H1 (cell line): ENCODE measurements at regions not wholly inside any gene's neighbourhood (a gene's known extent, or its start where the extent isn't known, plus 50 kb on each side); places are given as distances from the start of the nearest gene placed in this dataset.

Experiments used
- CTCF ChIA-PET: fragments of 300-600 bp; sonication (Branson Sonifier 250); formaldehyde crosslinking; loops from one replicate; lab custom pipeline; 2021; ENCODE audit not compliant: partially characterized antibody; lab: Charles Lee
- POLR2A ChIA-PET: fragments of 300-600 bp; sonication (Branson Sonifier 250); formaldehyde crosslinking; loops from one replicate; lab custom pipeline; 2021; ENCODE audit warnings: inconsistent platforms; ENCODE audit not compliant: partially characterized antibody; lab: Charles Lee
- DNase-seq, 2 experiments: peaks; one replicate each; pipeline versions ENCODE4 v3.0.0 to v3.0.0-alpha.2; 2010 to 2022; ENCODE audit warnings: low spot score in 2 of 2, low read depth in 1 of 2, mixed read lengths in 1 of 2
- FAIRE-seq: peaks from 2 replicates; lab custom pipeline; 2011; peaks lifted over from hg19 to GRCh38; lab: Jason Lieb, UNC
- H2AFZ ChIP-seq: 2 replicates; pipeline ENCODE4 v1.8.1; 2012; ENCODE audit warnings: low read length, inconsistent platforms
- H2AK5ac ChIP-seq: 2 replicates; pipeline ENCODE4 v1.6.1; 2013; ENCODE audit warnings: low read depth, low read length
- H2BK120ac ChIP-seq: replicated peaks from 2 replicates; pipeline ENCODE3; 2013; ENCODE audit warnings: low read depth, low read length, inconsistent platforms
- H2BK12ac ChIP-seq: 2 replicates; pipeline ENCODE4 v1.6.1; 2013; ENCODE audit warnings: low read depth, low read length
- H2BK15ac ChIP-seq: 2 replicates; pipeline ENCODE4 v1.6.1; 2013; ENCODE audit warnings: low read length
- H2BK20ac ChIP-seq: 2 replicates; pipeline ENCODE4 v1.6.1; 2013; ENCODE audit warnings: low read length
- H2BK5ac ChIP-seq: 2 replicates; pipeline ENCODE4 v1.6.1; 2013; ENCODE audit warnings: low read depth, low read length
- H3K14ac ChIP-seq: 2 replicates; pipeline ENCODE4 v1.6.1; 2013; ENCODE audit warnings: inconsistent platforms; ENCODE audit not compliant: insufficient read length
- H3K18ac ChIP-seq: 2 replicates; pipeline ENCODE4 v1.6.1; 2013; ENCODE audit warnings: low read length; ENCODE audit errors: extremely low read depth
- H3K23ac ChIP-seq: 2 replicates; pipeline ENCODE4 v1.6.1; 2013; ENCODE audit warnings: inconsistent platforms; ENCODE audit not compliant: insufficient read length
- H3K23me2 ChIP-seq: 2 replicates; pipeline ENCODE4 v1.6.1; 2013; ENCODE audit warnings: low read depth, low read length
- H3K27ac ChIP-seq: 2 replicates; pipeline ENCODE4 v1.6.1; 2011; ENCODE audit warnings: low read depth, low read length, inconsistent platforms
- H3K27me3 ChIP-seq, 4 experiments: replicated peaks in 1 of 4; 1 replicate in 1 of 4; 2 replicates in 3 of 4; pipeline versions ENCODE4 v1.6.1 to v1.8.1; 2011 to 2013; ENCODE audit warnings: low read length in 3 of 4, mild to moderate bottlenecking in 3 of 4, inconsistent platforms in 2 of 4, mixed read lengths in 2 of 4, moderate library complexity in 1 of 4; ENCODE audit not compliant: control insufficient read depth in 3 of 4, insufficient read depth in 3 of 4; ENCODE audit errors: extremely low read depth in 1 of 4
- H3K36me3 ChIP-seq, 4 experiments: 2 replicates each; pipeline versions ENCODE4 v1.6.1 to v1.8.1; 2011 to 2013; ENCODE audit warnings: mild to moderate bottlenecking in 4 of 4, low read length in 3 of 4, moderate library complexity in 2 of 4, control low read depth in 1 of 4, inconsistent platforms in 1 of 4; ENCODE audit not compliant: insufficient read depth in 4 of 4, control insufficient read depth in 2 of 4
- H3K4ac ChIP-seq: replicated peaks from 2 replicates; pipeline ENCODE3; 2013; ENCODE audit warnings: low read length, low read depth, mixed read lengths, inconsistent platforms; ENCODE audit not compliant: insufficient read length
- H3K4me1 ChIP-seq, 4 experiments: replicated peaks in 1 of 4; 1 replicate in 1 of 4; 2 replicates in 3 of 4; pipeline versions ENCODE4 v1.6.1 to v1.8.1; 2011 to 2013; ENCODE audit warnings: low read length in 3 of 4, inconsistent platforms in 2 of 4, mixed read lengths in 1 of 4; ENCODE audit not compliant: insufficient read depth in 4 of 4, control insufficient read depth in 3 of 4
- H3K4me2 ChIP-seq, 2 experiments: 2 replicates each; pipeline versions ENCODE4 v1.6.1 to v1.8.1; 2011 to 2013; ENCODE audit warnings: low read depth in 2 of 2, low read length in 2 of 2, control low read depth in 1 of 2, inconsistent platforms in 1 of 2, mild to moderate bottlenecking in 1 of 2; ENCODE audit not compliant: insufficient read depth in 1 of 2
- H3K4me3 ChIP-seq, 4 experiments: fragments of 200-600, 300-600 bp in 1 of 4; sonication (generic), shearing (Covaris generic), sonication (Bioruptor Twin) in 1 of 4; 2 replicates each; pipeline versions ENCODE4 v1.5.1 to v1.8.1; 2011 to 2016; ENCODE audit warnings: low read length in 4 of 4, low read depth in 3 of 4, control low read depth in 2 of 4, inconsistent platforms in 2 of 4, mild to moderate bottlenecking in 2 of 4, mixed read lengths in 1 of 4, moderate library complexity in 1 of 4; ENCODE audit not compliant: insufficient read depth in 2 of 4; ENCODE audit errors: extremely low read depth in 1 of 4
- H3K56ac ChIP-seq: replicated peaks from 2 replicates; pipeline ENCODE3; 2013; ENCODE audit warnings: low read depth, mild to moderate bottlenecking, mixed read lengths, low read length, inconsistent platforms; ENCODE audit not compliant: insufficient read length
- H3K79me1 ChIP-seq: 2 replicates; pipeline ENCODE4 v1.6.1; 2013; ENCODE audit warnings: low read depth, low read length, control low read depth
- H3K79me2 ChIP-seq, 2 experiments: 2 replicates each; pipeline versions ENCODE4 v1.6.1 to v1.8.1; 2012 to 2013; ENCODE audit warnings: low read length in 2 of 2, mild to moderate bottlenecking in 2 of 2, inconsistent platforms in 1 of 2; ENCODE audit not compliant: insufficient read depth in 2 of 2, control insufficient read depth in 1 of 2
- H3K9ac ChIP-seq, 4 experiments: replicated peaks in 1 of 4; 1 replicate in 1 of 4; 2 replicates in 3 of 4; pipeline versions ENCODE4 v1.6.1 to v1.8.1; 2011 to 2013; ENCODE audit warnings: low read depth in 3 of 4, low read length in 3 of 4, control low read depth in 2 of 4, mild to moderate bottlenecking in 2 of 4, moderate library complexity in 2 of 4, inconsistent platforms in 1 of 4; ENCODE audit errors: extremely low read depth in 1 of 4
- H3K9me3 ChIP-seq, 2 experiments: 2 replicates each; pipeline versions ENCODE4 v1.6.1 to v1.8.1; 2012 to 2013; ENCODE audit warnings: mild to moderate bottlenecking in 2 of 2, moderate library complexity in 2 of 2, control low read depth in 1 of 2, inconsistent platforms in 1 of 2, low read depth in 1 of 2, low read length in 1 of 2, mixed read lengths in 1 of 2; ENCODE audit not compliant: insufficient read depth in 2 of 2
- H4K20me1 ChIP-seq, 2 experiments: replicated peaks in 1 of 2; 2 replicates each; pipeline versions ENCODE3 to v1.8.1; 2011 to 2013; ENCODE audit warnings: inconsistent platforms in 2 of 2, low read length in 2 of 2, mild to moderate bottlenecking in 1 of 2; ENCODE audit not compliant: insufficient read depth in 2 of 2, control insufficient read depth in 1 of 2
- H4K5ac ChIP-seq: 2 replicates; pipeline ENCODE4 v1.6.1; 2013; ENCODE audit warnings: low read length, low read depth, mixed read lengths, inconsistent platforms; ENCODE audit not compliant: insufficient read length
- H4K8ac ChIP-seq: 2 replicates; pipeline ENCODE4 v1.8.0; 2013; ENCODE audit warnings: mild to moderate bottlenecking, moderate library complexity, low read length, inconsistent platforms; ENCODE audit not compliant: insufficient read depth; ENCODE audit errors: extremely low read depth
- H4K91ac ChIP-seq: replicated peaks from 2 replicates; pipeline ENCODE3; 2013; ENCODE audit warnings: low read length, mixed read lengths, inconsistent platforms; ENCODE audit not compliant: insufficient read length
- BCL11A ChIP-seq, 2 experiments: IDR thresholded peaks; one replicate each; pipeline ENCODE4 v1.6.1; 2011; ENCODE audit warnings: low read depth in 2 of 2, low read length in 2 of 2, mild to moderate bottlenecking in 2 of 2
- BRCA1 ChIP-seq: IDR thresholded peaks from 2 replicates; pipeline ENCODE4 v1.6.1; 2012; ENCODE audit warnings: low read depth, low read length, improper control_type of control experiment
- CEBPB ChIP-seq: IDR thresholded peaks from 2 replicates; pipeline ENCODE4 v1.6.1; 2012; ENCODE audit warnings: low read depth, low read length
- CHD2 ChIP-seq: IDR thresholded peaks from 2 replicates; pipeline ENCODE4 v1.6.1; 2012; ENCODE audit warnings: low read length, improper control_type of control experiment
- CTBP2 ChIP-seq: IDR thresholded peaks from 2 replicates; pipeline ENCODE4 v1.7.0; 2011; ENCODE audit warnings: borderline replicate concordance, mild to moderate bottlenecking, moderate library complexity, mixed read lengths, low read length; ENCODE audit not compliant: insufficient read depth, insufficient read length
- JUND ChIP-seq: IDR thresholded peaks from 2 replicates; pipeline ENCODE4 v1.6.1; 2011; ENCODE audit warnings: mild to moderate bottlenecking, improper control_type of control experiment, low read length
- POLR2A ChIP-seq, 2 experiments: IDR thresholded peaks; 1 replicate in 1 of 2; 2 replicates in 1 of 2; pipeline ENCODE4 v1.6.1; 2011; ENCODE audit warnings: low read depth in 2 of 2, low read length in 2 of 2, mild to moderate bottlenecking in 2 of 2; ENCODE audit errors: control extremely low read depth in 1 of 2
- POLR2AphosphoS5 ChIP-seq: IDR thresholded peaks from 2 replicates; pipeline ENCODE4 v1.6.1; 2011; ENCODE audit warnings: low read depth, low read length
- RFX5 ChIP-seq: IDR thresholded peaks from 2 replicates; pipeline ENCODE4 v1.6.1; 2011; ENCODE audit warnings: low read depth, low read length, improper control_type of control experiment, borderline replicate concordance
- SP4 ChIP-seq: IDR thresholded peaks from 2 replicates; pipeline ENCODE4 v1.6.1; 2012; ENCODE audit warnings: low read length, inconsistent platforms
- SRF ChIP-seq: IDR thresholded peaks from 2 replicates; pipeline ENCODE4 v1.6.1; 2011; ENCODE audit warnings: mild to moderate bottlenecking, low read depth, low read length, moderate library complexity
- TCF12 ChIP-seq: IDR thresholded peaks from 2 replicates; pipeline ENCODE4 v1.6.1; 2011; ENCODE audit warnings: low read depth, mild to moderate bottlenecking, low read length
- ZNF274 ChIP-seq: IDR thresholded peaks from 2 replicates; pipeline ENCODE4 v1.7.0; 2012; ENCODE audit warnings: low read length, borderline replicate concordance; ENCODE audit errors: extremely low read depth
- WGBS, 2 experiments: shearing (Covaris generic) in 1 of 2; methylation state at CpG; one replicate each; pipeline versions ENCODE4 v1.1.6 to v1.1.7; 2013 to 2015; ENCODE audit warnings: low lambda C conversion rate in 2 of 2, mixed read lengths in 2 of 2, inconsistent platforms in 1 of 2, low coverage in 1 of 2, missing lambda C conversion rate in 1 of 2; ENCODE audit not compliant: insufficient replicate concordance in 2 of 2, insufficient coverage in 1 of 2, insufficient read length in 1 of 2; ENCODE audit errors: extremely low coverage in 1 of 2, missing lambda C conversion rate in 1 of 2; 5-methylcytosine and 5-hydroxymethylcytosine counted together

GRCh38 chr5:119792161-119792799 lies 162.9 kb downstream of the FAM170A start:
- CTCF ChIA-PET = no interaction called here
- POLR2A ChIA-PET = no interaction called here
- no peak for FAIRE-seq

More at GRCh38 chr5:119792161-119792799, 162.9 kb downstream of the FAM170A start:
- Histone ChIP-seq H2BK15ac (no peak overlapping the region), H4K5ac (no peak overlapping the region), H3K14ac (no peak overlapping the region), H2BK5ac (no peak overlapping the region), H4K8ac (no peak overlapping the region), H3K79me1 (no peaks in the 10 kb centered on the region), H3K36me3 (no peaks in the 10 kb centered on the region), H3K18ac (no peak overlapping the region), H3K4ac (no peak overlapping the region), H3K4me2 (no peak overlapping the region), H2AFZ (no peak overlapping the region), H3K9ac (no peak overlapping the region), H3K27ac (no peak overlapping the region), H4K20me1 (no peaks in the 10 kb centered on the region), H3K23me2 (no peaks in the 10 kb centered on the region; the same call in 1 of the 2 replicates), H2BK12ac (no peak overlapping the region), H3K56ac (no peak overlapping the region), H3K9me3 (no peaks in the 10 kb centered on the region), H3K4me3 (no peak overlapping the region), H3K23ac (no peak overlapping the region), H4K91ac (no peak overlapping the region), H3K79me2 (no peaks in the 10 kb centered on the region), H2BK120ac (no peak overlapping the region), H2BK20ac (no peak overlapping the region), H2AK5ac (no peak overlapping the region), H3K4me1 (0 out of 7 replicates have a peak, but pooled peaks cover 0 to 2% (median 0%) of the 10 kb centered on the region in 4 experiments), H3K27me3 (no peaks in the 10 kb centered on the region)
- DNase-seq = no peak
- 90 to 100% methylated on average over 1 to 5 of the region's 5 CpGs for WGBS, 2 experiments
- no peak for TF ChIP-seq BRCA1
- TF ChIP-seq POLR2A (IDR thresholded peaks at IDR 0.05; ENCODE audit: control extremely low read depth in 1 of 2, low read depth in 2 of 2, low read length in 2 of 2) = no peak
- TF ChIP-seq TCF12 = no peak
- TF ChIP-seq BCL11A (IDR thresholded peaks at IDR 0.05; ENCODE audit: low read depth in 2 of 2, low read length in 2 of 2) = no peak
- no peak for TF ChIP-seq CHD2
- no peak for TF ChIP-seq POLR2AphosphoS5
- no peak for TF ChIP-seq CEBPB
- no peak for TF ChIP-seq RFX5
- no peak for TF ChIP-seq ZNF274
- TF ChIP-seq SP4 = no peak
- no peak for TF ChIP-seq JUND
- TF ChIP-seq SRF = no peak
- no peak for TF ChIP-seq CTBP2
